Gastroesophageal sphincter (tissue), 3 donors: ENCODE measurements at regions not wholly inside any gene's neighbourhood (a gene's known extent, or its start where the extent isn't known, plus 50 kb on each side); places are given as distances from the start of the nearest gene placed in this dataset.

Source experiments
- CTCF ChIP-seq, 4 experiments: fragments of 200-600 bp in 2 of 4; fragments of 450-650 bp in 2 of 4; sonication (generic) in 1 of 4; IDR thresholded peaks; one replicate each; pipeline ENCODE4 v1.5.1; 2017 to 2019; ENCODE audit warnings: antibody characterized with exemption in 4 of 4, mild to moderate bottlenecking in 2 of 4, moderate library complexity in 2 of 4
- POLR2A ChIP-seq, 2 donors: fragments of 450-650 bp; IDR thresholded peaks; one replicate each; pipeline ENCODE4 v1.6.1; 2017; ENCODE audit warnings: antibody characterized with exemption in 2 of 2, mild to moderate bottlenecking in 2 of 2, moderate library complexity in 1 of 2
- POLR2AphosphoS5 ChIP-seq: sonication (generic); formaldehyde crosslinking; IDR thresholded peaks from one replicate; pipeline ENCODE4 v1.6.1; 2017; ENCODE audit warnings: antibody characterized with exemption

GRCh38 chr1:19010995-19011844, 54.7 kb upstream of the IFFO2 start:
- TF ChIP-seq CTCF (IDR thresholded peaks at IDR 0.05) (no peak), POLR2AphosphoS5 (peak; percentile 89), POLR2A (IDR thresholded peaks at IDR 0.05) (no peak)
